GM18873 (cell line): ENCODE measurements at regions not wholly inside any gene's neighbourhood (a gene's known extent, or its start where the extent isn't known, plus 50 kb on each side); places are given as distances from the start of the nearest gene placed in this dataset.
"Not testable (repeated sequence)": the region's sequence is repeated elsewhere in the genome, so short reads cannot be mapped to it uniquely, and the experiment has no call there.

Source experiments
- ATAC-seq: cut with Tn5 transposase; IDR thresholded peaks from one replicate; pipeline ENCODE4 v1.9.1; 2021; ENCODE audit warnings: mild to moderate bottlenecking, moderate library complexity, moderate number of reproducible peaks; ENCODE audit not compliant: unreplicated experiment, low FRiP score

- no peak for ATAC-seq
These were observed 59.3 kb downstream of the BTBD3 start for GRCh38 chr20:11976966-11977365.

- ATAC-seq: no peak
These were observed 60.8 kb downstream of the BTBD3 start for GRCh38 chr20:11978496-11978895.

- no peak for ATAC-seq
These were observed 61.8 kb downstream of the BTBD3 start for GRCh38 chr20:11979306-11979990.

GRCh38 chr20:11980263-11980662, 62.6 kb downstream of the BTBD3 start:
- ATAC-seq: no peak

GRCh38 chr20:11981366-11981947, 63.8 kb downstream of the BTBD3 start:
- ATAC-seq: no peak

GRCh38 chr20:11982289-11982954, 64.7 kb downstream of the BTBD3 start:
- no peak for ATAC-seq

- ATAC-seq: no peak
These were observed 65.3 kb downstream of the BTBD3 start for GRCh38 chr20:11982955-11983470.

GRCh38 chr20:11986954-11987353, 69.3 kb downstream of the BTBD3 start:
- no peak for ATAC-seq

GRCh38 chr20:11987526-11987925, 69.8 kb downstream of the BTBD3 start:
- no peak for ATAC-seq

GRCh38 chr20:11989018-11989771, 71.5 kb downstream of the BTBD3 start:
- no peak for ATAC-seq

GRCh38 chr20:11992426-11992825, 74.7 kb downstream of the BTBD3 start:
- no peak for ATAC-seq

GRCh38 chr20:11993886-11994461, 76.3 kb downstream of the BTBD3 start:
- no peak for ATAC-seq

- no peak for ATAC-seq
These were observed 78.3 kb downstream of the BTBD3 start for GRCh38 chr20:11995805-11996567.

- ATAC-seq: not testable (repeated sequence)
These were observed 87.1 kb downstream of the BTBD3 start for GRCh38 chr20:12004776-12005175.

- no peak for ATAC-seq
These were observed 94.8 kb downstream of the BTBD3 start for GRCh38 chr20:12012241-12013222.

GRCh38 chr20:12014276-12014675, 96.6 kb downstream of the BTBD3 start:
- ATAC-seq: no peak

GRCh38 chr20:12014736-12015135, 97.0 kb downstream of the BTBD3 start:
- no peak for ATAC-seq

- ATAC-seq: no peak
These were observed 98.6 kb downstream of the BTBD3 start for GRCh38 chr20:12016291-12016690.

- no peak for ATAC-seq
These were observed 102.0 kb downstream of the BTBD3 start for GRCh38 chr20:12019715-12020114.
